ENCODE measurements at regions not wholly inside any gene's neighbourhood (a gene's known extent, or its start where the extent isn't known, plus 50 kb on each side); places are given as distances from the start of the nearest gene placed in this dataset.

GRCh38 chr6:71510856-71511255 lies 222.2 kb downstream of the OGFRL1 start (continued):
- TF ChIP-seq AR (CRISPR knock-in tag; IDR thresholded peaks at IDR 0.05) (no peak), ZBTB21 (CRISPR knock-in tag; IDR thresholded peaks at IDR 0.05; ENCODE audit: borderline replicate concordance) (no peak), FOXJ3 (CRISPR knock-in tag; IDR thresholded peaks at IDR 0.05; ENCODE audit: borderline replicate concordance) (no peak), E2F4 (CRISPR knock-in tag; IDR thresholded peaks at IDR 0.05; ENCODE audit: borderline replicate concordance, low read depth) (no peak), ZNF232 (CRISPR knock-in tag; IDR thresholded peaks at IDR 0.05) (no peak), STAT6 (CRISPR knock-in tag; conservative IDR thresholded peaks at IDR 0.05; ENCODE audit: low read depth) (no peak), ARID4B (CRISPR knock-in tag; IDR thresholded peaks at IDR 0.05; ENCODE audit: borderline replicate concordance) (no peak)

GRCh38 chr6:71512256-71512655 lies 223.6 kb downstream of the OGFRL1 start:
- Mint-ChIP-seq H3K9me3 (no peaks in the 10 kb centered on the region), H3K27me3 (ENCODE audit: low read depth) (no peaks in the 10 kb centered on the region), H3K27ac (no peak overlapping the region; the same call in 1 of the 2 replicates), H3K4me1 (peaks cover 4% of the 10 kb centered on the region; the same call in 1 of the 2 replicates), H3K36me3 (no peaks in the 10 kb centered on the region), H3K4me3 (no peak overlapping the region)
- ChIA-PET POLR2A (no interaction called here), CTCF (no interaction called here)
- no peak for DNase-seq (ENCODE audit: low spot score)
- no peak for ATAC-seq
- TF ChIP-seq IRF1 (CRISPR knock-in tag; IDR thresholded peaks at IDR 0.05) (no peak), NFATC4 (CRISPR knock-in tag; IDR thresholded peaks at IDR 0.05) (no peak), ZNF219 (CRISPR knock-in tag; IDR thresholded peaks at IDR 0.05; ENCODE audit: borderline replicate concordance) (no peak), ZNF396 (CRISPR knock-in tag; IDR thresholded peaks at IDR 0.05; ENCODE audit: borderline replicate concordance) (no peak), HMGA2 (CRISPR knock-in tag; IDR thresholded peaks at IDR 0.05) (no peak), RORB (CRISPR knock-in tag; IDR thresholded peaks at IDR 0.05) (no peak), ZNF263 (CRISPR knock-in tag; IDR thresholded peaks at IDR 0.05; ENCODE audit: low read depth) (no peak), NFE2L1 (CRISPR knock-in tag; IDR thresholded peaks at IDR 0.05) (no peak), ZNF416 (CRISPR knock-in tag; IDR thresholded peaks at IDR 0.05) (no peak), PRDM15 (CRISPR knock-in tag; IDR thresholded peaks at IDR 0.05) (no peak)
